Right forelimb (tissue), 1 donor: ENCODE measurements at regions not wholly inside any gene's neighbourhood (a gene's known extent, or its start where the extent isn't known, plus 50 kb on each side); places are given as distances from the start of the nearest gene placed in this dataset.
"Not testable (repeated sequence)": the region's sequence is repeated elsewhere in the genome, so short reads cannot be mapped to it uniquely, and the experiment has no call there.

ENCODE experiments used
- DNase-seq: peaks from one replicate; pipeline ENCODE4 v3.0.0-alpha.2; 2018

- DNase-seq = no peak
Observed at GRCh38 chr16:66205287-66206231, 160.9 kb upstream of the CDH5 start.

GRCh38 chr16:66204756-66205155 lies 161.7 kb upstream of the CDH5 start:
- no peak for DNase-seq

- DNase-seq = no peak
Observed at GRCh38 chr16:66203476-66203875, 163.0 kb upstream of the CDH5 start.

- no peak for DNase-seq
Observed at GRCh38 chr16:66199189-66199588, 167.3 kb upstream of the CDH5 start.

- DNase-seq = no peak
Observed at GRCh38 chr16:66198641-66199040, 167.8 kb upstream of the CDH5 start.

GRCh38 chr16:66197668-66198278 lies 168.7 kb upstream of the CDH5 start:
- DNase-seq = no peak

- no peak for DNase-seq
Observed at GRCh38 chr16:66196770-66197169, 169.7 kb upstream of the CDH5 start.

GRCh38 chr16:66194866-66195265 lies 171.6 kb upstream of the CDH5 start:
- DNase-seq = no peak

- DNase-seq = no peak
Observed at GRCh38 chr16:66193543-66194229, 172.8 kb upstream of the CDH5 start.

GRCh38 chr16:66190411-66190810 lies 176.1 kb upstream of the CDH5 start:
- no peak for DNase-seq

GRCh38 chr16:66189951-66190350 lies 176.5 kb upstream of the CDH5 start:
- no peak for DNase-seq

GRCh38 chr16:66188917-66189725 lies 177.4 kb upstream of the CDH5 start:
- DNase-seq = peak; percentile 67

- no peak for DNase-seq
Observed at GRCh38 chr16:66186251-66186785, 180.2 kb upstream of the CDH5 start.

- no peak for DNase-seq
Observed at GRCh38 chr16:66182592-66182991, 183.9 kb upstream of the CDH5 start.

GRCh38 chr16:66176731-66177130 lies 189.8 kb upstream of the CDH5 start:
- DNase-seq = no peak

- no peak for DNase-seq
Observed at GRCh38 chr16:66176111-66176510, 190.4 kb upstream of the CDH5 start.

- no peak for DNase-seq
Observed at GRCh38 chr16:66175636-66176035, 190.9 kb upstream of the CDH5 start.

- DNase-seq = no peak
Observed at GRCh38 chr16:66175058-66175457, 191.4 kb upstream of the CDH5 start.

GRCh38 chr16:66173796-66174195 lies 192.7 kb upstream of the CDH5 start:
- not testable (repeated sequence) for DNase-seq

- DNase-seq = not testable (repeated sequence)
Observed at GRCh38 chr16:66173181-66173580, 193.3 kb upstream of the CDH5 start.

- DNase-seq = no peak
Observed at GRCh38 chr16:66172463-66172862, 194.0 kb upstream of the CDH5 start.

- no peak for DNase-seq
Observed at GRCh38 chr16:66171578-66171977, 194.9 kb upstream of the CDH5 start.

- DNase-seq = no peak
Observed at GRCh38 chr16:66170989-66171388, 195.5 kb upstream of the CDH5 start.
